ENCODE measurements at regions not wholly inside any gene's neighbourhood (a gene's known extent, or its start where the extent isn't known, plus 50 kb on each side); places are given as distances from the start of the nearest gene placed in this dataset.

- H2BK15ac ChIP-seq (ENCODE audit: low read depth, low read length) = no peak overlapping the region
- no peak overlapping the region for H4K8ac ChIP-seq (replicated peaks; ENCODE audit: insufficient read length, low read depth, low read length)
- no peak overlapping the region for H3K9ac ChIP-seq (ENCODE audit: extremely low read depth, insufficient read length, low read length)
- H2AK5ac ChIP-seq (ENCODE audit: insufficient read length, low read length) = no peak overlapping the region
- no peak for TF ChIP-seq CTCF (conservative IDR thresholded peaks at IDR 0.05)
- H3K23ac ChIP-seq (ENCODE audit: insufficient read length, low read depth, low read length) = no peak overlapping the region
- WGBS (ENCODE audit: extremely low coverage, insufficient read length, low lambda C conversion rate) = no CpG with 5 or more reads among the region's 5 CpGs
- no peaks in the 10 kb centered on the region for H3K27me3 ChIP-seq (ENCODE audit: insufficient read depth, low read length)
- no peaks in the 10 kb centered on the region for H3K9me3 ChIP-seq (ENCODE audit: control insufficient read depth, low read depth, low read length)
- Mint-ChIP-seq H3K4me3 (no peak overlapping the region), H3K27ac (no peak overlapping the region), H3K4me1 (peaks cover 17 to 21% of the 10 kb centered on the region in 2 experiments), H3K27me3 (ENCODE audit: low read depth) (no peaks in the 10 kb centered on the region), H3K9me3 (peaks cover 6 to 10% of the 10 kb centered on the region in 2 experiments; a peak in 2 of 5 replicates), H3K36me3 (ENCODE audit: insufficient read depth in 1 of 3, low read depth in 3 of 3) (peaks cover 0 to 8% (median 0%) of the 10 kb centered on the region in 3 experiments; a peak in 2 of 7 replicates)
- no peak overlapping the region for H3K4ac ChIP-seq (ENCODE audit: low read depth, low read length)
- H2BK20ac ChIP-seq (ENCODE audit: low read depth, low read length, poor library complexity, severe bottlenecking) = no peak overlapping the region
- no peak overlapping the region for H2BK120ac ChIP-seq (ENCODE audit: low read depth, low read length, poor library complexity, severe bottlenecking)
- H3K4me2 ChIP-seq (ENCODE audit: insufficient read depth, insufficient read length, low read length) = no peak overlapping the region
- no peak overlapping the region for H2BK5ac ChIP-seq (ENCODE audit: insufficient read length, low read length)
- H3T11ph ChIP-seq (ENCODE audit: low read length) = no peak overlapping the region
- H3K4me1 ChIP-seq (ENCODE audit: insufficient read depth, low read length) = no peaks in the 10 kb centered on the region
- no peaks in the 10 kb centered on the region for H3K79me1 ChIP-seq (ENCODE audit: insufficient read depth, low read depth, low read length, poor library complexity, severe bottlenecking)
- H2AFZ ChIP-seq (ENCODE audit: low read length) = no peak overlapping the region
- no peak overlapping the region for H3K18ac ChIP-seq (ENCODE audit: insufficient read length, low read depth, low read length)
- no peak overlapping the region for H4K91ac ChIP-seq (ENCODE audit: insufficient read length, low read depth, low read length)
- H3K27ac ChIP-seq (ENCODE audit: insufficient read length, low read depth, low read length) = no peak overlapping the region
- no peak overlapping the region for H4K5ac ChIP-seq (ENCODE audit: insufficient read length, low read depth, low read length)
- H3K56ac ChIP-seq (ENCODE audit: insufficient read length, low read depth, low read length) = no peak overlapping the region
- no peaks in the 10 kb centered on the region for H4K20me1 ChIP-seq (ENCODE audit: control insufficient read depth, insufficient read depth, insufficient read length)
- DNase-seq = no peak
- no peaks in the 10 kb centered on the region for H3K23me2 ChIP-seq (ENCODE audit: insufficient read length, low read depth, low read length, poor library complexity, severe bottlenecking)
- no peaks in the 10 kb centered on the region for H3K79me2 ChIP-seq (ENCODE audit: insufficient read depth, low read length)
- no peak overlapping the region for H2BK12ac ChIP-seq (ENCODE audit: insufficient read length, low read depth, low read length)
- no peak overlapping the region for H3K14ac ChIP-seq (ENCODE audit: insufficient read depth, low read length)
Observed at GRCh38 chr13:34628209-34628682, 313.8 kb upstream of the NBEA start.

All from H9 (cell line).